Heart left ventricle (tissue), 13 donors: ENCODE measurements at regions not wholly inside any gene's neighbourhood (a gene's known extent, or its start where the extent isn't known, plus 50 kb on each side); places are given as distances from the start of the nearest gene placed in this dataset.

Experiments used
- CTCF ChIP-seq, 12 donors: fragments of 200-600 bp; sonication (generic) in 4 of 12; IDR thresholded peaks; one replicate each; pipeline versions ENCODE4 v1.5.0 to v1.8.0; 2018 to 2022; ENCODE audit warnings: antibody characterized with exemption in 12 of 12, mild to moderate bottlenecking in 5 of 12
- POLR2A ChIP-seq, 2 donors: fragments of 450-650 bp; IDR thresholded peaks; one replicate each; pipeline ENCODE4 v1.6.1; 2017; ENCODE audit warnings: antibody characterized with exemption in 2 of 2, mild to moderate bottlenecking in 2 of 2, moderate library complexity in 2 of 2
- donor health status: ischemic (EF 13 %, LVEDD 7.1; RV severe dilation, severe dysfunction).
- donor health status: DM: no; HTN: yes; CAD: no.
- donor health status: DM: no; HTN: no; CAD: no.
- donor health status: ischemic (EF 25% LVEDD 6.9; RV normal size, moderate dysfunction).
- donor health status: ischemic (EF 25% LVEDD 5.7; RV mildly dilated, moderate dysfunction).
- donor health status: ischemic (EF 35%, LVEDD 5.7; RV mildly dilated, moderate dysfunction).
- donor health status: nonischemic (EF 11% LVEDD 7.7; RV severe dilation, severe dysfunction).
- donor health status: DM: yes; HTN: yes; CAD: no.
- donor health status: PGD.
- donor health status: ischemic (EF 29% LVEDD 5.4; RV normal size, mild dysfunction).
- donor health status: nonischemic (EF 23%, LVEDD 6.1; RV moderate dilation, normal function).

DNA sequence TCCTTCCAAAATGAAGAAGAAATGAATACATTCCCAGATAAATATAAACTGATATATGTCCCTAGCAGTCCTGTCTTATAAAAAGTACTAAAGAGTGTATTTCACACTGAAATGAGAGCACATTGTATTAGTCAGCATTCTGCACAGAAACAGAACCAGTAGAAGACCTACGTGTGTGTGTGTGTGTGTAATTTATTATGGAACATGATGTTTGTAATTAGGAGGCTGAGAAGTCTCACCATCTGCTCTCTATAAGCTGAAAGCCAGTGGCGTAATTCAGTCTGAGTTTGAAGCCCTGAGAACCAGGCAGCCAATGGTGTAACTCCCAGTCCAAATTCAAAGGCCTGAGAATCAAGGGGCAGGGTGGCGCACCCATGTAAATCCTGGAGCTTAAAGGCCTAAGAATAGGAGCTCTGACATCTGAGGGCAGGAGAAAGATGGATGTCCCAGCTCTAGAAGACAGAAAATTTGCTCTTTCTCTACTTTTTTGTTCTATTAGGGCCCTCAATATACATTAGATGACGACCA, 146.5 kb upstream of the LYPLAL1 start:
- TF ChIP-seq POLR2A (IDR thresholded peaks at IDR 0.05) (no peak), CTCF (IDR thresholded peaks at IDR 0.05) (no peak)
